H1 (cell line): ENCODE measurements at regions not wholly inside any gene's neighbourhood (a gene's known extent, or its start where the extent isn't known, plus 50 kb on each side); places are given as distances from the start of the nearest gene placed in this dataset.
A peak's percentile ranks its signal among the peaks of the same experiment; 100 is the strongest.

Experiments
- CTCF ChIA-PET: fragments of 300-600 bp; sonication (Branson Sonifier 250); formaldehyde crosslinking; loops from one replicate; lab custom pipeline; 2021; ENCODE audit not compliant: partially characterized antibody; lab: Charles Lee
- POLR2A ChIA-PET: fragments of 300-600 bp; sonication (Branson Sonifier 250); formaldehyde crosslinking; loops from one replicate; lab custom pipeline; 2021; ENCODE audit warnings: inconsistent platforms; ENCODE audit not compliant: partially characterized antibody; lab: Charles Lee
- DNase-seq, 2 experiments: peaks; one replicate each; pipeline versions ENCODE4 v3.0.0 to v3.0.0-alpha.2; 2010 to 2022; ENCODE audit warnings: low spot score in 2 of 2, low read depth in 1 of 2, mixed read lengths in 1 of 2
- FAIRE-seq: peaks from 2 replicates; lab custom pipeline; 2011; peaks lifted over from hg19 to GRCh38; lab: Jason Lieb, UNC
- H2AFZ ChIP-seq: 2 replicates; pipeline ENCODE4 v1.8.1; 2012; ENCODE audit warnings: low read length, inconsistent platforms
- H2AK5ac ChIP-seq: 2 replicates; pipeline ENCODE4 v1.6.1; 2013; ENCODE audit warnings: low read depth, low read length
- H2BK120ac ChIP-seq: replicated peaks from 2 replicates; pipeline ENCODE3; 2013; ENCODE audit warnings: low read depth, low read length, inconsistent platforms
- H2BK12ac ChIP-seq: 2 replicates; pipeline ENCODE4 v1.6.1; 2013; ENCODE audit warnings: low read depth, low read length
- H2BK15ac ChIP-seq: 2 replicates; pipeline ENCODE4 v1.6.1; 2013; ENCODE audit warnings: low read length
- H2BK20ac ChIP-seq: 2 replicates; pipeline ENCODE4 v1.6.1; 2013; ENCODE audit warnings: low read length
- H2BK5ac ChIP-seq: 2 replicates; pipeline ENCODE4 v1.6.1; 2013; ENCODE audit warnings: low read depth, low read length
- H3K14ac ChIP-seq: 2 replicates; pipeline ENCODE4 v1.6.1; 2013; ENCODE audit warnings: inconsistent platforms; ENCODE audit not compliant: insufficient read length
- H3K18ac ChIP-seq: 2 replicates; pipeline ENCODE4 v1.6.1; 2013; ENCODE audit warnings: low read length; ENCODE audit errors: extremely low read depth
- H3K23ac ChIP-seq: 2 replicates; pipeline ENCODE4 v1.6.1; 2013; ENCODE audit warnings: inconsistent platforms; ENCODE audit not compliant: insufficient read length
- H3K23me2 ChIP-seq: 2 replicates; pipeline ENCODE4 v1.6.1; 2013; ENCODE audit warnings: low read depth, low read length
- H3K27ac ChIP-seq: 2 replicates; pipeline ENCODE4 v1.6.1; 2011; ENCODE audit warnings: low read depth, low read length, inconsistent platforms
- H3K27me3 ChIP-seq, 4 experiments: replicated peaks in 1 of 4; 1 replicate in 1 of 4; 2 replicates in 3 of 4; pipeline versions ENCODE4 v1.6.1 to v1.8.1; 2011 to 2013; ENCODE audit warnings: low read length in 3 of 4, mild to moderate bottlenecking in 3 of 4, inconsistent platforms in 2 of 4, mixed read lengths in 2 of 4, moderate library complexity in 1 of 4; ENCODE audit not compliant: control insufficient read depth in 3 of 4, insufficient read depth in 3 of 4; ENCODE audit errors: extremely low read depth in 1 of 4
- H3K36me3 ChIP-seq, 4 experiments: 2 replicates each; pipeline versions ENCODE4 v1.6.1 to v1.8.1; 2011 to 2013; ENCODE audit warnings: mild to moderate bottlenecking in 4 of 4, low read length in 3 of 4, moderate library complexity in 2 of 4, control low read depth in 1 of 4, inconsistent platforms in 1 of 4; ENCODE audit not compliant: insufficient read depth in 4 of 4, control insufficient read depth in 2 of 4
- H3K4ac ChIP-seq: replicated peaks from 2 replicates; pipeline ENCODE3; 2013; ENCODE audit warnings: low read length, low read depth, mixed read lengths, inconsistent platforms; ENCODE audit not compliant: insufficient read length
- H3K4me1 ChIP-seq, 4 experiments: replicated peaks in 1 of 4; 1 replicate in 1 of 4; 2 replicates in 3 of 4; pipeline versions ENCODE4 v1.6.1 to v1.8.1; 2011 to 2013; ENCODE audit warnings: low read length in 3 of 4, inconsistent platforms in 2 of 4, mixed read lengths in 1 of 4; ENCODE audit not compliant: insufficient read depth in 4 of 4, control insufficient read depth in 3 of 4
- H3K4me2 ChIP-seq, 2 experiments: 2 replicates each; pipeline versions ENCODE4 v1.6.1 to v1.8.1; 2011 to 2013; ENCODE audit warnings: low read depth in 2 of 2, low read length in 2 of 2, control low read depth in 1 of 2, inconsistent platforms in 1 of 2, mild to moderate bottlenecking in 1 of 2; ENCODE audit not compliant: insufficient read depth in 1 of 2
- H3K4me3 ChIP-seq, 4 experiments: fragments of 200-600, 300-600 bp in 1 of 4; sonication (generic), shearing (Covaris generic), sonication (Bioruptor Twin) in 1 of 4; 2 replicates each; pipeline versions ENCODE4 v1.5.1 to v1.8.1; 2011 to 2016; ENCODE audit warnings: low read length in 4 of 4, low read depth in 3 of 4, control low read depth in 2 of 4, inconsistent platforms in 2 of 4, mild to moderate bottlenecking in 2 of 4, mixed read lengths in 1 of 4, moderate library complexity in 1 of 4; ENCODE audit not compliant: insufficient read depth in 2 of 4; ENCODE audit errors: extremely low read depth in 1 of 4
- H3K56ac ChIP-seq: replicated peaks from 2 replicates; pipeline ENCODE3; 2013; ENCODE audit warnings: low read depth, mild to moderate bottlenecking, mixed read lengths, low read length, inconsistent platforms; ENCODE audit not compliant: insufficient read length
- H3K79me1 ChIP-seq: 2 replicates; pipeline ENCODE4 v1.6.1; 2013; ENCODE audit warnings: low read depth, low read length, control low read depth
- H3K79me2 ChIP-seq, 2 experiments: 2 replicates each; pipeline versions ENCODE4 v1.6.1 to v1.8.1; 2012 to 2013; ENCODE audit warnings: low read length in 2 of 2, mild to moderate bottlenecking in 2 of 2, inconsistent platforms in 1 of 2; ENCODE audit not compliant: insufficient read depth in 2 of 2, control insufficient read depth in 1 of 2
- H3K9ac ChIP-seq, 4 experiments: replicated peaks in 1 of 4; 1 replicate in 1 of 4; 2 replicates in 3 of 4; pipeline versions ENCODE4 v1.6.1 to v1.8.1; 2011 to 2013; ENCODE audit warnings: low read depth in 3 of 4, low read length in 3 of 4, control low read depth in 2 of 4, mild to moderate bottlenecking in 2 of 4, moderate library complexity in 2 of 4, inconsistent platforms in 1 of 4; ENCODE audit errors: extremely low read depth in 1 of 4
- H3K9me3 ChIP-seq, 2 experiments: 2 replicates each; pipeline versions ENCODE4 v1.6.1 to v1.8.1; 2012 to 2013; ENCODE audit warnings: mild to moderate bottlenecking in 2 of 2, moderate library complexity in 2 of 2, control low read depth in 1 of 2, inconsistent platforms in 1 of 2, low read depth in 1 of 2, low read length in 1 of 2, mixed read lengths in 1 of 2; ENCODE audit not compliant: insufficient read depth in 2 of 2
- H4K20me1 ChIP-seq, 2 experiments: replicated peaks in 1 of 2; 2 replicates each; pipeline versions ENCODE3 to v1.8.1; 2011 to 2013; ENCODE audit warnings: inconsistent platforms in 2 of 2, low read length in 2 of 2, mild to moderate bottlenecking in 1 of 2; ENCODE audit not compliant: insufficient read depth in 2 of 2, control insufficient read depth in 1 of 2
- H4K5ac ChIP-seq: 2 replicates; pipeline ENCODE4 v1.6.1; 2013; ENCODE audit warnings: low read length, low read depth, mixed read lengths, inconsistent platforms; ENCODE audit not compliant: insufficient read length
- H4K8ac ChIP-seq: 2 replicates; pipeline ENCODE4 v1.8.0; 2013; ENCODE audit warnings: mild to moderate bottlenecking, moderate library complexity, low read length, inconsistent platforms; ENCODE audit not compliant: insufficient read depth; ENCODE audit errors: extremely low read depth
- H4K91ac ChIP-seq: replicated peaks from 2 replicates; pipeline ENCODE3; 2013; ENCODE audit warnings: low read length, mixed read lengths, inconsistent platforms; ENCODE audit not compliant: insufficient read length
- CEBPB ChIP-seq: IDR thresholded peaks from 2 replicates; pipeline ENCODE4 v1.6.1; 2012; ENCODE audit warnings: low read depth, low read length
- FOSL1 ChIP-seq: IDR thresholded peaks from 2 replicates; pipeline ENCODE4 v1.6.1; 2011; ENCODE audit warnings: mild to moderate bottlenecking, low read depth, low read length, moderate library complexity; ENCODE audit not compliant: insufficient read depth
- GABPA ChIP-seq: IDR thresholded peaks from 2 replicates; pipeline ENCODE4 v1.6.1; 2011; ENCODE audit warnings: mild to moderate bottlenecking, low read length, moderate library complexity, borderline replicate concordance; ENCODE audit not compliant: insufficient read depth
- NANOG ChIP-seq: IDR thresholded peaks from 2 replicates; pipeline ENCODE4 v1.6.1; 2011; ENCODE audit warnings: low read length, low read depth, mild to moderate bottlenecking, inconsistent platforms; ENCODE audit not compliant: insufficient read depth, poor library complexity, severe bottlenecking
- POLR2A ChIP-seq, 2 experiments: IDR thresholded peaks; 1 replicate in 1 of 2; 2 replicates in 1 of 2; pipeline ENCODE4 v1.6.1; 2011; ENCODE audit warnings: low read depth in 2 of 2, low read length in 2 of 2, mild to moderate bottlenecking in 2 of 2; ENCODE audit errors: control extremely low read depth in 1 of 2
- POU5F1 ChIP-seq: IDR thresholded peaks from 2 replicates; pipeline ENCODE4 v1.6.1; 2011; ENCODE audit warnings: low read depth, mild to moderate bottlenecking, low read length, moderate library complexity
- SIN3A ChIP-seq, 2 experiments: IDR thresholded peaks in 1 of 2; conservative IDR thresholded peaks in 1 of 2; 2 replicates each; pipeline ENCODE4 v1.6.1; 2011 to 2012; ENCODE audit warnings: low read length in 2 of 2, improper control_type of control experiment in 1 of 2, low read depth in 1 of 2, mild to moderate bottlenecking in 1 of 2
- SIRT6 ChIP-seq: IDR thresholded peaks from one replicate; pipeline ENCODE4 v1.7.1; 2012; ENCODE audit warnings: low read length, inconsistent platforms
- SP2 ChIP-seq: IDR thresholded peaks from 2 replicates; pipeline ENCODE4 v1.6.1; 2012; ENCODE audit warnings: mild to moderate bottlenecking, low read length, inconsistent platforms
- SRF ChIP-seq: IDR thresholded peaks from 2 replicates; pipeline ENCODE4 v1.6.1; 2011; ENCODE audit warnings: mild to moderate bottlenecking, low read depth, low read length, moderate library complexity
- WGBS, 2 experiments: shearing (Covaris generic) in 1 of 2; methylation state at CpG; one replicate each; pipeline versions ENCODE4 v1.1.6 to v1.1.7; 2013 to 2015; ENCODE audit warnings: low lambda C conversion rate in 2 of 2, mixed read lengths in 2 of 2, inconsistent platforms in 1 of 2, low coverage in 1 of 2, missing lambda C conversion rate in 1 of 2; ENCODE audit not compliant: insufficient replicate concordance in 2 of 2, insufficient coverage in 1 of 2, insufficient read length in 1 of 2; ENCODE audit errors: extremely low coverage in 1 of 2, missing lambda C conversion rate in 1 of 2; 5-methylcytosine and 5-hydroxymethylcytosine counted together
- TF ChIP-seq, protein P1 (sequence below), 3 experiments: IDR thresholded peaks; 1 replicate in 2 of 3; 2 replicates in 1 of 3; pipeline versions ENCODE4 v1.5.1 to v1.6.1; 2011; ENCODE audit warnings: low read length in 3 of 3, mild to moderate bottlenecking in 3 of 3, inconsistent platforms in 2 of 3, low read depth in 1 of 3, moderate library complexity in 1 of 3; ENCODE audit not compliant: insufficient read depth in 1 of 3; ENCODE audit errors: control extremely low read depth in 1 of 3

GRCh38 chr18:47403949-47404348, 152.5 kb upstream of the SKOR2 start:
- no peak overlapping the region for H3K56ac ChIP-seq
- H2BK12ac ChIP-seq, result no peak overlapping the region
- no peaks in the 10 kb centered on the region; a peak in 1 of 8 replicates for H3K36me3 ChIP-seq
- H3K14ac ChIP-seq, result no peak overlapping the region
- whole genome bisulfite sequencing, 2 experiments, result 92% methylated on average over 3 of the region's 3 CpGs; no CpG with 5 or more reads in 1 of the 2 experiments
- no peak overlapping the region for H3K9ac ChIP-seq
- H4K8ac ChIP-seq, result no peak overlapping the region
- no peaks in the 10 kb centered on the region for H4K20me1 ChIP-seq
- CTCF ChIA-PET, result interaction anchor here (1.1 to 2.8 kb wide), 4 partner anchors 143 to 352 kb away, joined by 3 to 6 read pairs (median 4); no protein-coding TSS in a partner anchor
- no peak overlapping the region for H3K23ac ChIP-seq
- H3K4me1 ChIP-seq, result peaks cover 2 to 12% (median 6%) of the 10 kb centered on the region in 4 experiments; a peak in 6 of 7 replicates
- H4K5ac ChIP-seq, result no peak overlapping the region
- FAIRE-seq (no peak), DNase-seq (no peak)
- H2BK15ac ChIP-seq, result no peak overlapping the region
- no peaks in the 10 kb centered on the region for H3K9me3 ChIP-seq
- no peak overlapping the region for H2AFZ ChIP-seq
- POLR2A ChIA-PET, result no interaction called here
- H2AK5ac ChIP-seq, result no peak overlapping the region
- no peak overlapping the region for H3K27ac ChIP-seq
- H2BK120ac ChIP-seq, result no peak overlapping the region
- no peak overlapping the region for H4K91ac ChIP-seq
- peak overlapping the region in 1 of 2 experiments; percentile 31; a peak in 1 of 4 replicates for H3K4me2 ChIP-seq
- H2BK20ac ChIP-seq, result peak overlapping the region; percentile 86; the same call in 1 of the 2 replicates
- no peak overlapping the region; the same call in 1 of the 2 replicates for H3K18ac ChIP-seq
- H2BK5ac ChIP-seq, result no peak overlapping the region
- TF ChIP-seq NANOG (no peak), POU5F1 (no peak), SIN3A (conservative IDR thresholded peaks at IDR 0.05 in 1 of 2, IDR thresholded peaks at IDR 0.05 in 1 of 2; ENCODE audit: low read depth in 1 of 2, low read length in 2 of 2) (no peak), SIRT6 (no peak), GABPA (no peak), FOSL1 (no peak), CEBPB (no peak), SRF (no peak), POLR2A (IDR thresholded peaks at IDR 0.05; ENCODE audit: control extremely low read depth in 1 of 2, low read depth in 2 of 2, low read length in 2 of 2) (no peak), SP2 (no peak)
- TF ChIP-seq, protein P1, sequence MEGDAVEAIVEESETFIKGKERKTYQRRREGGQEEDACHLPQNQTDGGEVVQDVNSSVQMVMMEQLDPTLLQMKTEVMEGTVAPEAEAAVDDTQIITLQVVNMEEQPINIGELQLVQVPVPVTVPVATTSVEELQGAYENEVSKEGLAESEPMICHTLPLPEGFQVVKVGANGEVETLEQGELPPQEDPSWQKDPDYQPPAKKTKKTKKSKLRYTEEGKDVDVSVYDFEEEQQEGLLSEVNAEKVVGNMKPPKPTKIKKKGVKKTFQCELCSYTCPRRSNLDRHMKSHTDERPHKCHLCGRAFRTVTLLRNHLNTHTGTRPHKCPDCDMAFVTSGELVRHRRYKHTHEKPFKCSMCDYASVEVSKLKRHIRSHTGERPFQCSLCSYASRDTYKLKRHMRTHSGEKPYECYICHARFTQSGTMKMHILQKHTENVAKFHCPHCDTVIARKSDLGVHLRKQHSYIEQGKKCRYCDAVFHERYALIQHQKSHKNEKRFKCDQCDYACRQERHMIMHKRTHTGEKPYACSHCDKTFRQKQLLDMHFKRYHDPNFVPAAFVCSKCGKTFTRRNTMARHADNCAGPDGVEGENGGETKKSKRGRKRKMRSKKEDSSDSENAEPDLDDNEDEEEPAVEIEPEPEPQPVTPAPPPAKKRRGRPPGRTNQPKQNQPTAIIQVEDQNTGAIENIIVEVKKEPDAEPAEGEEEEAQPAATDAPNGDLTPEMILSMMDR (IDR thresholded peaks at IDR 0.05; ENCODE audit: control extremely low read depth in 1 of 3, insufficient read depth in 1 of 3, low read depth in 1 of 3, low read length in 3 of 3), result no peak
- H3K4ac ChIP-seq, result no peak overlapping the region
- no peaks in the 10 kb centered on the region for H3K79me2 ChIP-seq
- H3K79me1 ChIP-seq, result no peaks in the 10 kb centered on the region
- no peak overlapping the region for H3K4me3 ChIP-seq
- no peaks in the 10 kb centered on the region; a peak in 2 of 7 replicates for H3K27me3 ChIP-seq
- H3K23me2 ChIP-seq, result no peaks in the 10 kb centered on the region
